ENCODE measurements at regions not wholly inside any gene's neighbourhood (a gene's known extent, or its start where the extent isn't known, plus 50 kb on each side); places are given as distances from the start of the nearest gene placed in this dataset.

- Histone ChIP-seq H3K27me3 (ENCODE audit: control insufficient read depth, insufficient read depth, low read length) (no peaks in the 10 kb centered on the region), H3K9ac (ENCODE audit: low read depth, low read length) (no peak overlapping the region), H3K14ac (replicated peaks; ENCODE audit: low read depth, low read length) (no peak overlapping the region; the same call in 1 of the 2 replicates), H2AFZ (replicated peaks; ENCODE audit: low read length, poor library complexity) (no peak overlapping the region), H3K27ac (ENCODE audit: insufficient read depth, low read length) (no peak overlapping the region), H3K23ac (ENCODE audit: low read depth, low read length) (no peak overlapping the region), H3K79me1 (ENCODE audit: low read depth in 1 of 2, low read length in 2 of 2) (no peaks in the 10 kb centered on the region), H3K4ac (ENCODE audit: low read depth, low read length) (no peak overlapping the region), H3K36me3 (ENCODE audit: control insufficient read depth, insufficient read depth, low read length) (no peaks in the 10 kb centered on the region), H2BK120ac (ENCODE audit: low read depth, low read length) (no peak overlapping the region), H3K4me1 (ENCODE audit: control insufficient read depth, insufficient read depth, low read length) (peaks cover 4% of the 10 kb centered on the region), H2BK15ac (ENCODE audit: low read depth, low read length) (no peak overlapping the region), H2BK5ac (ENCODE audit: low read depth, low read length, poor library complexity, severe bottlenecking) (no peak overlapping the region), H4K20me1 (ENCODE audit: insufficient read depth, low read length) (no peaks in the 10 kb centered on the region), H3K56ac (ENCODE audit: extremely low read depth, insufficient read depth, low read length) (no peak overlapping the region), H4K5ac (ENCODE audit: low read depth, low read length) (no peak overlapping the region), H2AK5ac (ENCODE audit: low read depth, low read length) (no peak overlapping the region), H3K9me3 (ENCODE audit: control insufficient read depth, insufficient read depth, low read length) (no peaks in the 10 kb centered on the region), H4K91ac (ENCODE audit: insufficient read depth, low read depth, low read length) (no peak overlapping the region), H2BK20ac (ENCODE audit: low read depth, low read length) (no peak overlapping the region), H4K8ac (ENCODE audit: low read depth in 2 of 2, low read length in 2 of 2) (no peak overlapping the region; a peak in 1 of 4 replicates), H3K18ac (ENCODE audit: low read depth, low read length) (no peak overlapping the region), H3K4me2 (ENCODE audit: low read depth, low read length) (no peak overlapping the region), H3K4me3 (ENCODE audit: insufficient read depth, low read depth, low read length) (no peak overlapping the region), H3K9me1 (ENCODE audit: insufficient read depth, low read length) (no peaks in the 10 kb centered on the region), H2AK9ac (replicated peaks; ENCODE audit: low read depth, low read length, poor library complexity) (no peak overlapping the region)
- POLR2A ChIA-PET (ENCODE audit: unreplicated experiment) = interaction anchor here (0.8 kb wide), 1 partner anchor 38 kb away, joined by 3 read pairs; no protein-coding TSS in a partner anchor
- peak; percentile 73 for ATAC-seq (ENCODE audit: low read depth)
- CTCF ChIA-PET = no interaction called here
- intact Hi-C loops (cut with micrococcal nuclease) = no loop called here
- dilution Hi-C loops (cut with HindIII; ENCODE audit: low sequenced_read_pairs, unreplicated experiment) = no loop called here
- no TSS peak for BruUV-seq (replicated peaks)
- in situ Hi-C loops (cut with MboI; ENCODE audit: low sequenced_read_pairs) = no loop called here
- DNase-seq = peak; percentile 60
- TF ChIP-seq CEBPB (IDR thresholded peaks at IDR 0.05; ENCODE audit: low read depth, low read length) = peak; percentile 68
- no peak for TF ChIP-seq POLR2A (IDR thresholded peaks at IDR 0.05; ENCODE audit: low read depth, low read length)
- TF ChIP-seq FOS (IDR thresholded peaks at IDR 0.05; ENCODE audit: low read depth, low read length) = peak; percentile 35; the same call in 1 of the 2 replicates
- TF ChIP-seq RAD21 (IDR thresholded peaks at IDR 0.05; ENCODE audit: low read length) = no peak
- no CpG with 5 or more reads among the region's 2 CpGs for WGBS, 2 experiments (ENCODE audit: extremely low coverage in 2 of 2, insufficient read length in 1 of 2)
Observed at GRCh38 chr3:30098653-30099455, 507.5 kb upstream of the TGFBR2 start.

Measured in IMR-90 (cell line).